ENCODE measurements at regions not wholly inside any gene's neighbourhood (a gene's known extent, or its start where the extent isn't known, plus 50 kb on each side); places are given as distances from the start of the nearest gene placed in this dataset.

GRCh38 chr2:55119711-55120487, 69.6 kb upstream of the RTN4 start:
- TF ChIP-seq CTCF (conservative IDR thresholded peaks at IDR 0.05) = no peak
- no peaks in the 10 kb centered on the region for H3K27me3 Mint-ChIP-seq (ENCODE audit: insufficient read depth)
- H3K4me3 Mint-ChIP-seq = no peak overlapping the region
- H3K4me1 Mint-ChIP-seq = peaks cover 24% of the 10 kb centered on the region
- Histone ChIP-seq H3K27ac (ENCODE audit: low read depth, low read length) (peak overlapping the region; percentile 69), H3K27me3 (ENCODE audit: control insufficient read depth, insufficient read depth, low read length, poor library complexity, severe bottlenecking) (no peaks in the 10 kb centered on the region), H3K4me3 (ENCODE audit: low read length) (no peak overlapping the region), H3K9me3 (ENCODE audit: control insufficient read depth, low read length) (peaks cover 4% of the 10 kb centered on the region), H3K4me1 (ENCODE audit: control insufficient read depth, insufficient read depth, low read length) (peaks cover 10% of the 10 kb centered on the region), H3K36me3 (ENCODE audit: control insufficient read depth, insufficient read depth, low read length) (no peaks in the 10 kb centered on the region), H3K9ac (ENCODE audit: extremely low read depth, low read length, poor library complexity, severe bottlenecking) (no peak overlapping the region)
- H3K9me3 Mint-ChIP-seq = peaks cover 3% of the 10 kb centered on the region
- no peak overlapping the region for H3K27ac Mint-ChIP-seq
- WGBS, 2 experiments (ENCODE audit: insufficient coverage in 1 of 2, insufficient read length in 1 of 2) = 91 to 95% methylated on average over 6 to 10 of the region's 10 CpGs
- DNase-seq = peak; percentile 63
- H3K36me3 Mint-ChIP-seq (ENCODE audit: low read depth) = no peaks in the 10 kb centered on the region

GRCh38 chr2:55118643-55119083, 68.4 kb upstream of the RTN4 start:
- Histone ChIP-seq H3K36me3 (ENCODE audit: control insufficient read depth, insufficient read depth, low read length) (no peaks in the 10 kb centered on the region), H3K9ac (ENCODE audit: extremely low read depth, low read length, poor library complexity, severe bottlenecking) (no peak overlapping the region), H3K27ac (ENCODE audit: low read depth, low read length) (no peak overlapping the region), H3K9me3 (ENCODE audit: control insufficient read depth, low read length) (no peaks in the 10 kb centered on the region), H3K27me3 (ENCODE audit: control insufficient read depth, insufficient read depth, low read length, poor library complexity, severe bottlenecking) (no peaks in the 10 kb centered on the region), H3K4me1 (ENCODE audit: control insufficient read depth, insufficient read depth, low read length) (peaks cover 10% of the 10 kb centered on the region), H3K4me3 (ENCODE audit: low read length) (no peak overlapping the region)
- Mint-ChIP-seq H3K9me3 (no peaks in the 10 kb centered on the region), H3K36me3 (ENCODE audit: low read depth) (no peaks in the 10 kb centered on the region), H3K27ac (peak overlapping the region; percentile 28), H3K4me3 (no peak overlapping the region), H3K27me3 (ENCODE audit: insufficient read depth) (no peaks in the 10 kb centered on the region), H3K4me1 (peaks cover 20% of the 10 kb centered on the region)
- 61 to 62% methylated on average over 3 of the region's 3 CpGs for WGBS, 2 experiments (ENCODE audit: insufficient coverage in 1 of 2, insufficient read length in 1 of 2)
- DNase-seq = no peak
- TF ChIP-seq CTCF (conservative IDR thresholded peaks at IDR 0.05) = no peak

- Histone ChIP-seq H3K9ac (ENCODE audit: extremely low read depth, low read length, poor library complexity, severe bottlenecking) (no peak overlapping the region), H3K27me3 (ENCODE audit: control insufficient read depth, insufficient read depth, low read length, poor library complexity, severe bottlenecking) (no peaks in the 10 kb centered on the region), H3K9me3 (ENCODE audit: control insufficient read depth, low read length) (no peaks in the 10 kb centered on the region), H3K36me3 (ENCODE audit: control insufficient read depth, insufficient read depth, low read length) (no peaks in the 10 kb centered on the region), H3K4me3 (ENCODE audit: low read length) (no peak overlapping the region), H3K27ac (ENCODE audit: low read depth, low read length) (no peak overlapping the region), H3K4me1 (ENCODE audit: control insufficient read depth, insufficient read depth, low read length) (peaks cover 15% of the 10 kb centered on the region)
- H3K9me3 Mint-ChIP-seq = no peaks in the 10 kb centered on the region
- no peak overlapping the region for H3K27ac Mint-ChIP-seq
- TF ChIP-seq CTCF (conservative IDR thresholded peaks at IDR 0.05) = no peak
- DNase-seq = no peak
- peaks cover 26% of the 10 kb centered on the region for H3K4me1 Mint-ChIP-seq
- WGBS, 2 experiments (ENCODE audit: insufficient coverage in 1 of 2, insufficient read length in 1 of 2) = 89 to 92% methylated on average over 6 to 7 of the region's 7 CpGs
- no peak overlapping the region for H3K4me3 Mint-ChIP-seq
- no peaks in the 10 kb centered on the region for H3K27me3 Mint-ChIP-seq (ENCODE audit: insufficient read depth)
- H3K36me3 Mint-ChIP-seq (ENCODE audit: low read depth) = no peaks in the 10 kb centered on the region
Observed at GRCh38 chr2:55116966-55117365, 66.7 kb upstream of the RTN4 start.
